ENCODE measurements at regions not wholly inside any gene's neighbourhood (a gene's known extent, or its start where the extent isn't known, plus 50 kb on each side); places are given as distances from the start of the nearest gene placed in this dataset.

DNA sequence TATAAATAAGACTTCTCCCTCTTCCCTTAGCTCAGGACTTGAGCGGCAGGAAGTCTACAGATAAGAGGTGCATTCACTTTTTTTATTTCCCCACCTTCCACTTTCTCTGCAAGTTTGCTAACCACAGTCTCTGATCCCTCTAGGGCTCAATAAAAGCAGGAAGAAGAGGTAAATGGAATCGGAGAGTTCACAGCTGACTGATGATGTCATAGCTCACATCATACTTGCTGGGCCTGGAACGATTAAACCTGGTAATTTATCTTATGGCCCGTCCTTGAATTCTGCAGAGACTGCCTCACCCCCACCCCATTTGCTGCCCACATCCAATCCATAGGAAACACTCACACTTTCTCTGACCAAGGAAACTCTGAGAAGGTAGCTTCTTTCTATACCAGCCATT, 62.9 kb downstream of the DRD1 start:
- no peak for ATAC-seq
- TF ChIP-seq TOX (CRISPR knock-in tag; IDR thresholded peaks at IDR 0.05; ENCODE audit: borderline replicate concordance) (no peak), ZFP3 (CRISPR knock-in tag; IDR thresholded peaks at IDR 0.05) (no peak), ISL1 (CRISPR knock-in tag; IDR thresholded peaks at IDR 0.05) (no peak), ZNF70 (CRISPR knock-in tag; IDR thresholded peaks at IDR 0.05) (no peak), ESRRG (CRISPR knock-in tag; IDR thresholded peaks at IDR 0.05) (no peak), CSDC2 (CRISPR knock-in tag; IDR thresholded peaks at IDR 0.05) (no peak)
- TF ChIP-seq, protein P1, sequence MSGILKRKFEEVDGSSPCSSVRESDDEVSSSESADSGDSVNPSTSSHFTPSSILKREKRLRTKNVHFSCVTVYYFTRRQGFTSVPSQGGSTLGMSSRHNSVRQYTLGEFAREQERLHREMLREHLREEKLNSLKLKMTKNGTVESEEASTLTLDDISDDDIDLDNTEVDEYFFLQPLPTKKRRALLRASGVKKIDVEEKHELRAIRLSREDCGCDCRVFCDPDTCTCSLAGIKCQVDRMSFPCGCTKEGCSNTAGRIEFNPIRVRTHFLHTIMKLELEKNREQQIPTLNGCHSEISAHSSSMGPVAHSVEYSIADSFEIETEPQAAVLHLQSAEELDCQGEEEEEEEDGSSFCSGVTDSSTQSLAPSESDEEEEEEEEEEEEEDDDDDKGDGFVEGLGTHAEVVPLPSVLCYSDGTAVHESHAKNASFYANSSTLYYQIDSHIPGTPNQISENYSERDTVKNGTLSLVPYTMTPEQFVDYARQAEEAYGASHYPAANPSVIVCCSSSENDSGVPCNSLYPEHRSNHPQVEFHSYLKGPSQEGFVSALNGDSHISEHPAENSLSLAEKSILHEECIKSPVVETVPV (CRISPR knock-in tag; IDR thresholded peaks at IDR 0.05), result no peak

DNA sequence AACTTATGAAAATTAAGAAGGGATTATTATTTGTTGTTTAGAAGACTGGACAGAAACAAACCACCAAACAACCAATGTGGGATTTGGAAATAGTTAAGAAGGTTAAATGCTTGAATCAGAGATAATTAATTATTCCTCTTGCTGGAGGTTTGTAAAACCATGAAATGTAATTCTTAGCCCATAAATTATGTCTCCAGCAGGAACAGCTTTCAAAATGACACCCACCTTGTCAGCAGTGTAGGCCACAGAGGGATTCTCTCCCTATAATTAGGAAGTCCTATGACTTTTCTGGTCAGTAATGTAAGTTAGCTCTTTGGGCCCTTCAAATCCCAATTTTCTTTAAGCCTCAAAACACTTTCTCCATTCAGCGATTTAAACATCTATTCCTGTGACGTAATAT, 63.3 kb downstream of the DRD1 start:
- ATAC-seq, result no peak
- TF ChIP-seq OSR1 (CRISPR knock-in tag; IDR thresholded peaks at IDR 0.05), result no peak
- TF ChIP-seq ESRRG (CRISPR knock-in tag; IDR thresholded peaks at IDR 0.05), result no peak
- TF ChIP-seq, protein P2, sequence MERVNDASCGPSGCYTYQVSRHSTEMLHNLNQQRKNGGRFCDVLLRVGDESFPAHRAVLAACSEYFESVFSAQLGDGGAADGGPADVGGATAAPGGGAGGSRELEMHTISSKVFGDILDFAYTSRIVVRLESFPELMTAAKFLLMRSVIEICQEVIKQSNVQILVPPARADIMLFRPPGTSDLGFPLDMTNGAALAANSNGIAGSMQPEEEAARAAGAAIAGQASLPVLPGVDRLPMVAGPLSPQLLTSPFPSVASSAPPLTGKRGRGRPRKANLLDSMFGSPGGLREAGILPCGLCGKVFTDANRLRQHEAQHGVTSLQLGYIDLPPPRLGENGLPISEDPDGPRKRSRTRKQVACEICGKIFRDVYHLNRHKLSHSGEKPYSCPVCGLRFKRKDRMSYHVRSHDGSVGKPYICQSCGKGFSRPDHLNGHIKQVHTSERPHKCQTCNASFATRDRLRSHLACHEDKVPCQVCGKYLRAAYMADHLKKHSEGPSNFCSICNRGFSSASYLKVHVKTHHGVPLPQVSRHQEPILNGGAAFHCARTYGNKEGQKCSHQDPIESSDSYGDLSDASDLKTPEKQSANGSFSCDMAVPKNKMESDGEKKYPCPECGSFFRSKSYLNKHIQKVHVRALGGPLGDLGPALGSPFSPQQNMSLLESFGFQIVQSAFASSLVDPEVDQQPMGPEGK (CRISPR knock-in tag; IDR thresholded peaks at IDR 0.05; ENCODE audit: borderline replicate concordance), result no peak
- TF ChIP-seq PPARA (CRISPR knock-in tag; IDR thresholded peaks at IDR 0.05; ENCODE audit: borderline replicate concordance), result no peak
- TF ChIP-seq, protein P3, sequence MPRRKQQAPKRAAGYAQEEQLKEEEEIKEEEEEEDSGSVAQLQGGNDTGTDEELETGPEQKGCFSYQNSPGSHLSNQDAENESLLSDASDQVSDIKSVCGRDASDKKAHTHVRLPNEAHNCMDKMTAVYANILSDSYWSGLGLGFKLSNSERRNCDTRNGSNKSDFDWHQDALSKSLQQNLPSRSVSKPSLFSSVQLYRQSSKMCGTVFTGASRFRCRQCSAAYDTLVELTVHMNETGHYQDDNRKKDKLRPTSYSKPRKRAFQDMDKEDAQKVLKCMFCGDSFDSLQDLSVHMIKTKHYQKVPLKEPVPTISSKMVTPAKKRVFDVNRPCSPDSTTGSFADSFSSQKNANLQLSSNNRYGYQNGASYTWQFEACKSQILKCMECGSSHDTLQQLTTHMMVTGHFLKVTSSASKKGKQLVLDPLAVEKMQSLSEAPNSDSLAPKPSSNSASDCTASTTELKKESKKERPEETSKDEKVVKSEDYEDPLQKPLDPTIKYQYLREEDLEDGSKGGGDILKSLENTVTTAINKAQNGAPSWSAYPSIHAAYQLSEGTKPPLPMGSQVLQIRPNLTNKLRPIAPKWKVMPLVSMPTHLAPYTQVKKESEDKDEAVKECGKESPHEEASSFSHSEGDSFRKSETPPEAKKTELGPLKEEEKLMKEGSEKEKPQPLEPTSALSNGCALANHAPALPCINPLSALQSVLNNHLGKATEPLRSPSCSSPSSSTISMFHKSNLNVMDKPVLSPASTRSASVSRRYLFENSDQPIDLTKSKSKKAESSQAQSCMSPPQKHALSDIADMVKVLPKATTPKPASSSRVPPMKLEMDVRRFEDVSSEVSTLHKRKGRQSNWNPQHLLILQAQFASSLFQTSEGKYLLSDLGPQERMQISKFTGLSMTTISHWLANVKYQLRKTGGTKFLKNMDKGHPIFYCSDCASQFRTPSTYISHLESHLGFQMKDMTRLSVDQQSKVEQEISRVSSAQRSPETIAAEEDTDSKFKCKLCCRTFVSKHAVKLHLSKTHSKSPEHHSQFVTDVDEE (CRISPR knock-in tag; IDR thresholded peaks at IDR 0.05), result no peak
- TF ChIP-seq, protein P4, sequence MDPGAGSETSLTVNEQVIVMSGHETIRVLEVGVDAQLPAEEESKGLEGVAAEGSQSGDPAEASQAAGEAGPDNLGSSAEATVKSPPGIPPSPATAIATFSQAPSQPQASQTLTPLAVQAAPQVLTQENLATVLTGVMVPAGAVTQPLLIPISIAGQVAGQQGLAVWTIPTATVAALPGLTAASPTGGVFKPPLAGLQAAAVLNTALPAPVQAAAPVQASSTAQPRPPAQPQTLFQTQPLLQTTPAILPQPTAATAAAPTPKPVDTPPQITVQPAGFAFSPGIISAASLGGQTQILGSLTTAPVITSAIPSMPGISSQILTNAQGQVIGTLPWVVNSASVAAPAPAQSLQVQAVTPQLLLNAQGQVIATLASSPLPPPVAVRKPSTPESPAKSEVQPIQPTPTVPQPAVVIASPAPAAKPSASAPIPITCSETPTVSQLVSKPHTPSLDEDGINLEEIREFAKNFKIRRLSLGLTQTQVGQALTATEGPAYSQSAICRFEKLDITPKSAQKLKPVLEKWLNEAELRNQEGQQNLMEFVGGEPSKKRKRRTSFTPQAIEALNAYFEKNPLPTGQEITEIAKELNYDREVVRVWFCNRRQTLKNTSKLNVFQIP (CRISPR knock-in tag; IDR thresholded peaks at IDR 0.05; ENCODE audit: borderline replicate concordance, low read depth), result no peak
- no peak for TF ChIP-seq CSDC2 (CRISPR knock-in tag; IDR thresholded peaks at IDR 0.05)

DNA sequence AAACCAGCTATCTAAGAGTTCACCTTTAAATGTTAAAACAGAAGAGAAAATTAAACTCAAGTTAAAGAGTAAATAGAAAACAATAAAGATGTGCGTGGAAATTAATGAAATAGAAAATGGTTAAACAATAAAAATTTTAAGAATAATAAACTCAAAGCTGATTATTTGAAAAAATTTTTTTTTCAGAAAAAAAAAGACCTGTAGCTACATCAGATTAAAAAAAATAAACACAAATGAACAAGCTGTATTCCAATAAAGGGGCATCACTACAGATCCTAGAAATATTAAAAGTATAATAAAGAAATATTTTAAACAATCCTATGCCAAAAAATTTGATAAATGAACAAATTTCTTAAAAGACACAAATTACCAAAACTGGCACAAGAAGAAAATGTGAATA, 64.1 kb downstream of the DRD1 start:
- TF ChIP-seq ZFP3 (CRISPR knock-in tag; IDR thresholded peaks at IDR 0.05), result no peak
- no peak for TF ChIP-seq ZFP30 (CRISPR knock-in tag; IDR thresholded peaks at IDR 0.05)
- TF ChIP-seq RARB (CRISPR knock-in tag; IDR thresholded peaks at IDR 0.05), result no peak
- TF ChIP-seq, protein P4 (CRISPR knock-in tag; IDR thresholded peaks at IDR 0.05; ENCODE audit: borderline replicate concordance, low read depth), result no peak
- TF ChIP-seq ESRRG (CRISPR knock-in tag; IDR thresholded peaks at IDR 0.05), result no peak
- TF ChIP-seq TCF4 (CRISPR knock-in tag; IDR thresholded peaks at IDR 0.05; ENCODE audit: borderline replicate concordance), result no peak
- TF ChIP-seq ARNTL (CRISPR knock-in tag; IDR thresholded peaks at IDR 0.05; ENCODE audit: borderline replicate concordance, low read depth), result no peak
- TF ChIP-seq, protein P3 (CRISPR knock-in tag; IDR thresholded peaks at IDR 0.05), result no peak
- no peak for TF ChIP-seq CSDC2 (CRISPR knock-in tag; IDR thresholded peaks at IDR 0.05)
- no peak for TF ChIP-seq GLIS3 (CRISPR knock-in tag; IDR thresholded peaks at IDR 0.05)
- no peak for ATAC-seq
